ENCODE measurements at regions not wholly inside any gene's neighbourhood (a gene's known extent, or its start where the extent isn't known, plus 50 kb on each side); places are given as distances from the start of the nearest gene placed in this dataset.

DNA sequence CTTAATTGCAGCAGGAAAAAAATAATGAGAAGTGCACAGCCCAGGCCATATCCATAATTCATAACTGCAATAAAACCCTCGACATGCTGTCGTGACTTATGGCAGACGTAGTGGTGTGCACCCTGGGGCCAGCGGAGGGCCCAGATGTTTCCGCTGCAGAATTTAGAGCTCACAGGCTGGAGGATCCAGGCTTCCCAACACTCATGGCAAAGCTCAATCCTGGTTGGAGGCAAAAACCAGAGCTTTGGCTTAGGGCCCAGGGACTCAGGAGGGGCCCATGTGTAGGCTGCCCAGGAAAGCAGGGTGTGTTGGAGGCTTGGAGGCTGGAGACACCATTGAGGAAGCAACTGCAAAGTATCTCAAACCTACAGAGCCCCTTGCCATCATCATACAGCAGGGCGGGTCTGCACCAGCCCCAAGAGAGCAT lies 68.7 kb downstream of the SERPINA3 start:
- Histone ChIP-seq H3K4me1 (no peaks in the 10 kb centered on the region), H3K27me3 (peaks cover 0 to 31% (median 0%) of the 10 kb centered on the region in 4 donors), H3K36me3 (no peaks in the 10 kb centered on the region), H3K9me3 (no peaks in the 10 kb centered on the region), H3K4me3 (no peak overlapping the region), H3K27ac (no peak overlapping the region)
- DNase-seq = no peak
- intact Hi-C loops (cut with DNase I) = no loop called here
- no peak for TF ChIP-seq POLR2A (IDR thresholded peaks at IDR 0.05)
- TF ChIP-seq, protein P1, sequence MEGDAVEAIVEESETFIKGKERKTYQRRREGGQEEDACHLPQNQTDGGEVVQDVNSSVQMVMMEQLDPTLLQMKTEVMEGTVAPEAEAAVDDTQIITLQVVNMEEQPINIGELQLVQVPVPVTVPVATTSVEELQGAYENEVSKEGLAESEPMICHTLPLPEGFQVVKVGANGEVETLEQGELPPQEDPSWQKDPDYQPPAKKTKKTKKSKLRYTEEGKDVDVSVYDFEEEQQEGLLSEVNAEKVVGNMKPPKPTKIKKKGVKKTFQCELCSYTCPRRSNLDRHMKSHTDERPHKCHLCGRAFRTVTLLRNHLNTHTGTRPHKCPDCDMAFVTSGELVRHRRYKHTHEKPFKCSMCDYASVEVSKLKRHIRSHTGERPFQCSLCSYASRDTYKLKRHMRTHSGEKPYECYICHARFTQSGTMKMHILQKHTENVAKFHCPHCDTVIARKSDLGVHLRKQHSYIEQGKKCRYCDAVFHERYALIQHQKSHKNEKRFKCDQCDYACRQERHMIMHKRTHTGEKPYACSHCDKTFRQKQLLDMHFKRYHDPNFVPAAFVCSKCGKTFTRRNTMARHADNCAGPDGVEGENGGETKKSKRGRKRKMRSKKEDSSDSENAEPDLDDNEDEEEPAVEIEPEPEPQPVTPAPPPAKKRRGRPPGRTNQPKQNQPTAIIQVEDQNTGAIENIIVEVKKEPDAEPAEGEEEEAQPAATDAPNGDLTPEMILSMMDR (IDR thresholded peaks at IDR 0.05) = no peak
- 94 to 98% methylated on average over 5 to 6 of the region's 6 CpGs for WGBS, 2 donors

DNA sequence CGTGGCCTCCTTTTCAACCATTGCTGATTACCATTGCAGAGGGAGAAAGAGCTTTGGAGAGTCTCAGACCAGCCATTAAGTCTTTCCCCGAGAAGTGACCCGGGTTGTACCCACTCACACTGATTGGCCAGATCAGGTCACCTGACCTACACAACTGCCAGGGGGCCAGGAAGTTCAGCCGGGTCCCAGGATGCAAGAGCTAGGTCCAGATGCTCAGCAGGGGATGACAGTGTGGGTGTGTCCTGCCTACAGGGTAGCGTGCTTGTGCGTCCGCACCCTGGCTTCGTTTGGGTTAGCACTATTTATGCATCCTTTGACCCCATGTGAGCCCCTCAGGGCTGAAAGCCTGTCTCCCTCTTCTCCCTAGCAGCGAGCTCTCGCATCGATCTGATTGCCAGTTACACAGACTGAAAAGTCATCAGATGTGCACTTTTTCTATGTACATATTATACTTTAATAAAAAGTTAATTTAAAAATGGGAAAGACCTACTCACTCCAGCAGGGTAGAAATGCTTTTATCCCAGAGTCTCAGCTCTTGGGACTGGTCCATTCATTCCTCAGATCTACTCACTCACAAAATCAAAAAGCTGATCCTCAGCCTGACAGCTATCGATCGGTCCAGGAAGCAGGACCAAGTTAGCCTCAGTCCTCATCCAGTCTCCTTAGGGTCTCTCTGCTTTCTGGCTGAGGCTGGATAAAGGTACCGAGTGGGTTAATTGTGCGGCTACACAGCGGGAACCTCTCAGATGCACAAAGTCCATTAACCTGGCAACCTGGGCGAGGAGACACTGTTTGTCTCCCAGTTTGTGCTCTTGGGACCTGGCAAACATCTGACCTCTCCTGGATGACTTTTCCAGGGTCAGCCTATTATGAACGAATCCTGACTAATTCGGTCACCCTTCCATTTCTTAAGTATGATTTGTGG lies 68.0 kb downstream of the SERPINA3 start:
- intact Hi-C loops (cut with DNase I) = no loop called here
- TF ChIP-seq POLR2A (IDR thresholded peaks at IDR 0.05) = no peak
- no peaks in the 10 kb centered on the region for H3K9me3 ChIP-seq
- no peaks in the 10 kb centered on the region for H3K4me1 ChIP-seq
- no peak overlapping the region for H3K4me3 ChIP-seq
- H3K36me3 ChIP-seq = no peaks in the 10 kb centered on the region
- no peak for DNase-seq
- H3K27me3 ChIP-seq = peaks cover 0 to 31% (median 0%) of the 10 kb centered on the region in 4 donors
- 77 to 85% methylated on average over 14 to 15 of the region's 19 CpGs for WGBS, 2 donors
- no peak overlapping the region for H3K27ac ChIP-seq

DNA sequence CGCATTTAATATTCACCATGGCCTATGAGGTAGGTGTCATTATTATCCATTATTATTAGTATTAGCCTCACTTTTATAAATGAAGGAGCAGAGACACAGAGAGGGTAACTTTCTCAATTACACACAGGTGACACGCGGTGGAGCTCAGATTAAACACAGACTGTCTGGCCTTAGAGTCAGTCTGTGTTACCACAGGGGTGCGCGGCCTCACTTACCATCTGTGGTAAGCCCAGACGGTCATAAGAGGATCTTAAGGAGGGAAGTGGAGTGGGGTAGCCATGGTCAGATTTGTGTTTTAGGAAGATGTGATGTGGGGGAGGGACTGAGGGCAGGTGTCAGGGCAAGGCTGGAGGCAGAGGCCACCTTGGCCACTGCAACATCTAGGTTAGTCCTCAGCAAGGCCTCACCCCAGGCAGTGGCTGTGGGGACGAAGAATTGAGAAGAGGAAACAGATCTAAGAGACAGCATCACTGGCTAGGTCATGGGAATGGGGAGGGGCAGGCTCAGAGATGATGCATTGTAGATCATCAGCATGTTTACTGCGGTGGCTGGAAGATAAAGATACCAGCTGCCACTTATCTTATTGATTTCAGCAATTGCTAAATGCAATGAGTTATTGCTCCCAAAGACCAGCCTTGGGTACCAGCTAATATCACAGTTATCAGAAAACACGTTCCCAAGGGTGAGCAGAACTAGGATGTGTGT lies 67.1 kb downstream of the SERPINA3 start:
- TF ChIP-seq, protein P1 (IDR thresholded peaks at IDR 0.05) = no peak
- TF ChIP-seq POLR2A (IDR thresholded peaks at IDR 0.05) = no peak
- Histone ChIP-seq H3K27me3 (peaks cover 0 to 31% (median 0%) of the 10 kb centered on the region in 4 donors), H3K27ac (no peak overlapping the region), H3K36me3 (no peaks in the 10 kb centered on the region), H3K4me1 (no peaks in the 10 kb centered on the region), H3K9me3 (no peaks in the 10 kb centered on the region), H3K4me3 (no peak overlapping the region)
- intact Hi-C loops (cut with DNase I) = no loop called here
- WGBS, 2 donors = 83 to 84% methylated on average over 9 of the region's 9 CpGs
- DNase-seq = no peak

DNA sequence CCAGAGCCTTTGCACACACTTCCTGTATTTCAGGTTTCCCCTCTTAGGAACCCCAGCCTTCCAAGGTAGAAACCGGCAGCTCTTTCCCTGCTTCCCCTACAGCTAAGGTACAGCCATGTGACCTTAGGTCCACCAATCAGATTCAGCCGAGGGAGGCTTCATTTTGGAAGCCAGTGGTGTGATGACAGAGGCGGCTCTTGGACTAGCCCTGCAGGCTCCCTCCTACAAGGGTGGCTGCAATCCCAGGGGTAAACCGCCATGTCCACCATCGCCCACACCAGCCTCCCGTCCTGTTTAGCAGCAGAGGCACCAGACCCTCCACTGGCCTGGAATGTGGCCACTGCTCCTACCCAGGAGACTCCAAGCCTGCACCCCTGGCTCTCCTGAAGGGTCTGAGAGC lies 65.6 kb downstream of the SERPINA3 start:
- no peaks in the 10 kb centered on the region for H3K36me3 ChIP-seq
- no peaks in the 10 kb centered on the region for H3K4me1 ChIP-seq
- 59 to 62% methylated on average over 3 of the region's 6 CpGs for WGBS, 2 donors
- intact Hi-C loops (cut with DNase I) = no loop called here
- H3K27me3 ChIP-seq = peaks cover 0 to 39% (median 0%) of the 10 kb centered on the region in 4 donors
- no peak overlapping the region for H3K27ac ChIP-seq
- TF ChIP-seq, protein P1 (IDR thresholded peaks at IDR 0.05) = no peak
- no peak for TF ChIP-seq POLR2A (IDR thresholded peaks at IDR 0.05)
- no peak for DNase-seq
- no peaks in the 10 kb centered on the region for H3K9me3 ChIP-seq
- no peak overlapping the region for H3K4me3 ChIP-seq

DNA sequence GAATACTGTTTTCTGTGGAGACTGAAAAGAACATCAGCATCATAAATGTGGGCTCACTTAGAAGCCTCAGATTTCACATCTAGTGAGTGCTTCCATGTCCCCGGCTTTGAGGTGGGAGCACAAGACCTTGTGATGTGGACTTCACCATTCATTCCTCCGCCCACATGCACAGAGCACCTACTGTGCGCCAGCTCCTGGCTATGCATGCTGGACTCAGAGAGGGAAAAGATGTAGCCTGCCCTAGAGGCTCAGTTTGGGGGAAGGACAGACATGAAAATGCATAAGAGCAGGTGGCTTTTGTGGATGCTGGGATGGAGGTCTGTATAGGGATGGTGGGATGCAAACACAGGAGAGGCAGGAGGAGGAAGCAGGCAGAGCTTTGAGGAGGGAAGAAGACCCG lies 65.0 kb downstream of the SERPINA3 start:
- intact Hi-C loops (cut with DNase I) = no loop called here
- Histone ChIP-seq H3K4me3 (no peak overlapping the region), H3K4me1 (no peaks in the 10 kb centered on the region), H3K27me3 (peaks cover 0 to 34% (median 0%) of the 10 kb centered on the region in 4 donors), H3K9me3 (no peaks in the 10 kb centered on the region), H3K27ac (no peak overlapping the region), H3K36me3 (no peaks in the 10 kb centered on the region)
- DNase-seq = no peak
- 53 to 83% methylated on average over 2 of the region's 4 CpGs for WGBS, 2 donors
- TF ChIP-seq, protein P1 (IDR thresholded peaks at IDR 0.05) = no peak
- TF ChIP-seq POLR2A (IDR thresholded peaks at IDR 0.05) = no peak

All from esophagus squamous epithelium (tissue), 5 donors.